Type B pancreatic cell (in vitro differentiated cells): ENCODE measurements at regions not wholly inside any gene's neighbourhood (a gene's known extent, or its start where the extent isn't known, plus 50 kb on each side); places are given as distances from the start of the nearest gene placed in this dataset.

Experiments used
- DNase-seq: peaks from one replicate; pipeline ENCODE4 v3.0.0; 2021; ENCODE audit warnings: mixed read lengths; ENCODE audit not compliant: unreplicated experiment; ENCODE audit errors: extremely low spot score
- H3K27ac Mint-ChIP-seq: 2 replicates; pipeline ENCODE4 v1.8.0; 2021; ENCODE audit warnings: mild to moderate bottlenecking, mixed read lengths
- H3K27me3 Mint-ChIP-seq: 2 replicates; pipeline ENCODE4 v1.8.0; 2021; ENCODE audit warnings: mixed read lengths
- H3K36me3 Mint-ChIP-seq: 2 replicates; pipeline ENCODE4 v1.8.0; 2021; ENCODE audit warnings: mixed read lengths
- H3K4me1 Mint-ChIP-seq: one replicate; pipeline ENCODE4 v1.8.0; 2021; ENCODE audit warnings: mixed read lengths; ENCODE audit not compliant: unreplicated experiment
- H3K4me3 Mint-ChIP-seq: 2 replicates; pipeline ENCODE4 v1.8.0; 2021; ENCODE audit warnings: mild to moderate bottlenecking, mixed read lengths
- H3K9me3 Mint-ChIP-seq: 2 replicates; pipeline ENCODE4 v1.8.0; 2021; ENCODE audit warnings: mixed read lengths
- TF ChIP-seq, protein P1 (sequence below): fragments of 200-600 bp; sonication (generic); conservative IDR thresholded peaks from 2 replicates; pipeline ENCODE4 v1.5.0; 2021; ENCODE audit warnings: antibody characterized with exemption, mild to moderate bottlenecking

DNA sequence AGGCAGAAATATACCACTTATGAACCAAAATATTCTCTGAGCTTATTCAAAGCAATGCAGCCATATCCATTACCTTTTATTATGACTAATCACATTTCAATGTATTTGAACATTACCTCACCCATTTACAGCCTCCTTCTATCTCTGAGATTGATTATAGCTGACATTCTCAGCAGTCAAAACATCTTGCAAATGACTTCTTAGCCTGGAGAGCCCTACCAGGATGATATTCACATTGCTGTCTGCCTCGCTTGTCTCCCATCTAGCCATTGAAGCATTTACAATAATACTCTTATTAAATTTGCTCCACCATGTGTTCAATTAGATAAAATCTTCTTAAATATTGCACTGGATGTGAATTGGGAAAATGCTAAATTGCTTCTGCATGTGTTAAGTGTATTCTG, 1879.9 kb upstream of the ACO1 start:
- Mint-ChIP-seq H3K4me3 (no peak overlapping the region), H3K9me3 (no peaks in the 10 kb centered on the region), H3K27me3 (no peaks in the 10 kb centered on the region), H3K4me1 (no peaks in the 10 kb centered on the region), H3K36me3 (no peaks in the 10 kb centered on the region), H3K27ac (no peak overlapping the region)
- TF ChIP-seq, protein P1, sequence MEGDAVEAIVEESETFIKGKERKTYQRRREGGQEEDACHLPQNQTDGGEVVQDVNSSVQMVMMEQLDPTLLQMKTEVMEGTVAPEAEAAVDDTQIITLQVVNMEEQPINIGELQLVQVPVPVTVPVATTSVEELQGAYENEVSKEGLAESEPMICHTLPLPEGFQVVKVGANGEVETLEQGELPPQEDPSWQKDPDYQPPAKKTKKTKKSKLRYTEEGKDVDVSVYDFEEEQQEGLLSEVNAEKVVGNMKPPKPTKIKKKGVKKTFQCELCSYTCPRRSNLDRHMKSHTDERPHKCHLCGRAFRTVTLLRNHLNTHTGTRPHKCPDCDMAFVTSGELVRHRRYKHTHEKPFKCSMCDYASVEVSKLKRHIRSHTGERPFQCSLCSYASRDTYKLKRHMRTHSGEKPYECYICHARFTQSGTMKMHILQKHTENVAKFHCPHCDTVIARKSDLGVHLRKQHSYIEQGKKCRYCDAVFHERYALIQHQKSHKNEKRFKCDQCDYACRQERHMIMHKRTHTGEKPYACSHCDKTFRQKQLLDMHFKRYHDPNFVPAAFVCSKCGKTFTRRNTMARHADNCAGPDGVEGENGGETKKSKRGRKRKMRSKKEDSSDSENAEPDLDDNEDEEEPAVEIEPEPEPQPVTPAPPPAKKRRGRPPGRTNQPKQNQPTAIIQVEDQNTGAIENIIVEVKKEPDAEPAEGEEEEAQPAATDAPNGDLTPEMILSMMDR, result no peak
- DNase-seq, result no peak

DNA sequence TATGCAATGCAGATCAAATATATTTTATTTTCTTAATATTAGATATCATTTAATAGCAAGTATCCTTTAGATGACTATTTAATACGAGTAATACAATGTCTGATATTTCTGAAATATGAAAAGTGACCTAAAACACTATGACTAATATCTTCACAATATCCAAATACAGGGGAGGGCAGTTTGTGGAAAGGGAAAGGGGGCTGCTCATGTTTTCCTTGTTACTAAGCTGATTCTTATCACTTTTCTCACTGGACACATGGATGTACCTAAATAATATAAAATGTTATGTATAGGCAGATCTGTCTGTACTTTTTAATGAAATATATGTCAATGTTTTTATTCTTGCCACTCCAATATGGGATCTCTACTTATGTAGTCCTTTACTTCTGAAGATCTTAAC, 1879.1 kb upstream of the ACO1 start:
- H3K36me3 Mint-ChIP-seq, result no peaks in the 10 kb centered on the region
- H3K9me3 Mint-ChIP-seq, result no peaks in the 10 kb centered on the region
- H3K4me3 Mint-ChIP-seq, result no peak overlapping the region

DNA sequence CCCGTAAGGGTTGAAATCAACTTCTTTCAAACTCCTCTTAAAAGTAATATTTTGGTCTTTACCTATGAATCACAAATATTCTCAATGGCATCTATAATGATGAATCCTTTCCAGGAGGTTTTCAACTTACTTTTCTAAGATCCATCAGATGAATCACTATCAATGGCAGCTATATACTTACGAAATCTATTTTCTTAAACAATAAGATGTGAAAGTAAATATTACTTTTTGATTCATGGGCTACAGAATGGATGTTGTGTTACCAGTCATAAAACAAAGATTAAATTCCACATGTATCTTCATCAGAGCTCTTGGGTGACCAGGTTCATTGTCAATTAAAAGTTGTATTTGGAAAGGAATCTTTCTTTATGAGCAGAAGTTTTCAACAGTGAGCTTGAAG, 1877.7 kb upstream of the ACO1 start:
- H3K9me3 Mint-ChIP-seq, result no peaks in the 10 kb centered on the region
- no peaks in the 10 kb centered on the region for H3K27me3 Mint-ChIP-seq
- TF ChIP-seq, protein P1, result no peak
- H3K4me1 Mint-ChIP-seq, result no peaks in the 10 kb centered on the region
- H3K36me3 Mint-ChIP-seq, result no peaks in the 10 kb centered on the region
- H3K27ac Mint-ChIP-seq, result no peak overlapping the region
- no peak overlapping the region for H3K4me3 Mint-ChIP-seq
- DNase-seq, result no peak

More for the DNA sequence above, 1879.1 kb upstream of the ACO1 start:
- DNase-seq, result no peak
- H3K4me1 Mint-ChIP-seq, result no peaks in the 10 kb centered on the region
- TF ChIP-seq, protein P1, result no peak
- H3K27me3 Mint-ChIP-seq, result no peaks in the 10 kb centered on the region
- no peak overlapping the region for H3K27ac Mint-ChIP-seq

DNA sequence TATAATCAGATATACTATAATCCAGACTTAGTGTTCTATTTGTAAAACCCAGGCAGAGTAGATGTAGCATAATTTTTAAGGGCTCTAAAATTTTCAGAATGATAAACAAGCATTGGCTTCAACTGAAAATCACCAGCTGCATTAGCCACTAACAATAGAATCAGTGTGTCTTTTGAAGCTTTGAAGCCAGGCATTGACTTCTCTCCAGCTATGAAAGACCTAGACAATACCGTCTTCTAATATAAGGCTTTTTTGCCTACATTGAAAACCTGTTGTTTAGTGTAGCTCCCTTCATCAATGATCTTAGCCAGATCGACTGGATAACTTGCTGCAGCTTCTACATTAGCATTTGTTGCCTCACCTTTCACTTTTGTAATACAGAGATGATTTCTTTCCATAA, 1877.3 kb upstream of the ACO1 start:
- Mint-ChIP-seq H3K36me3 (no peaks in the 10 kb centered on the region), H3K27ac (no peak overlapping the region), H3K27me3 (no peaks in the 10 kb centered on the region), H3K9me3 (no peaks in the 10 kb centered on the region), H3K4me3 (no peak overlapping the region), H3K4me1 (no peaks in the 10 kb centered on the region)
- TF ChIP-seq, protein P1, result no peak
- no peak for DNase-seq

DNA sequence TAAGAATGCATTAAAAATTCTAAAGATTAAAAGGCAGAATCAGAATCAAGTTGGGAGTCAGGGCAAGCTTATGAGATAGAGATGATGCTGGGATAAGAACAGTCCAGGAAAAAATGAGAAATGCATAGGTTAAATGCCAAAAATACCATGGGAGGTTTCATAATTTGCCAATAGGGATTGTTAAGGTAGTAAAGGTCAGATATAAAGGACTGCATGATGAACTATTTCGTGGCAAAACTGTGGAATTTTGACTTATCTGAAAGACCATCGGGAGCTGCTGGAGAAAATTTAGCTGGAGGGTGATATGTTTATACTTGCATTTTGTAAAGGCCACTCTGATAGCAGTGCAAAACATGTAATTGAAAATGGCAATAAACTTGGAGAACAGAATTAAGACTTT, 1872.8 kb upstream of the ACO1 start:
- H3K27me3 Mint-ChIP-seq, result no peaks in the 10 kb centered on the region
- peaks cover 4% of the 10 kb centered on the region for H3K9me3 Mint-ChIP-seq

More for the DNA sequence above, 1872.8 kb upstream of the ACO1 start:
- Mint-ChIP-seq H3K4me3 (no peak overlapping the region), H3K4me1 (no peaks in the 10 kb centered on the region), H3K36me3 (no peaks in the 10 kb centered on the region), H3K27ac (no peak overlapping the region)
- no peak for DNase-seq
- TF ChIP-seq, protein P1, result no peak
